Vagina (tissue), 2 donors: ENCODE measurements at regions not wholly inside any gene's neighbourhood (a gene's known extent, or its start where the extent isn't known, plus 50 kb on each side); places are given as distances from the start of the nearest gene placed in this dataset.
"Not testable (repeated sequence)": the region's sequence is repeated elsewhere in the genome, so short reads cannot be mapped to it uniquely, and the experiment has no call there.

Experiments used
- DNase-seq, 2 donors: peaks; one replicate each; pipeline ENCODE4 v3.0.0-alpha.2; 2017; ENCODE audit errors: extremely low spot score in 2 of 2
- H3K27ac ChIP-seq: fragments of 200-600 bp; sonication (generic); one replicate; pipeline ENCODE4 v1.5.1; 2019
- H3K27me3 ChIP-seq: fragments of 200-600 bp; sonication (generic); one replicate; pipeline ENCODE4 v1.5.1; 2019
- H3K36me3 ChIP-seq, 2 donors: fragments of 200-600 bp; sonication (generic); one replicate each; pipeline ENCODE4 v1.5.1; 2017 to 2019
- H3K4me1 ChIP-seq: fragments of 200-600 bp; sonication (generic); one replicate; pipeline ENCODE4 v1.5.1; 2019
- H3K4me3 ChIP-seq, 2 donors: fragments of 200-600 bp; sonication (generic); 1 replicate in 1 of 2; 2 replicates in 1 of 2; pipeline ENCODE4 v1.5.1; 2016 to 2019
- H3K9me3 ChIP-seq: fragments of 200-600 bp; sonication (generic); one replicate; pipeline ENCODE4 v1.5.1; 2019
- CTCF ChIP-seq, 3 experiments: fragments of 450-650 bp in 2 of 3; fragments of 200-600 bp in 1 of 3; sonication (generic) in 1 of 3; IDR thresholded peaks; one replicate each; pipeline ENCODE4 v1.5.1; 2017 to 2019; ENCODE audit warnings: antibody characterized with exemption in 3 of 3, mild to moderate bottlenecking in 2 of 3, moderate library complexity in 2 of 3
- POLR2A ChIP-seq, 2 donors: fragments of 450-650 bp; IDR thresholded peaks; one replicate each; pipeline ENCODE4 v1.6.1; 2017; ENCODE audit warnings: antibody characterized with exemption in 2 of 2, mild to moderate bottlenecking in 2 of 2, moderate library complexity in 2 of 2
- POLR2AphosphoS5 ChIP-seq, 2 donors: sonication (generic); formaldehyde crosslinking; IDR thresholded peaks; one replicate each; pipeline ENCODE4 v1.9.0; 2017; ENCODE audit warnings: antibody characterized with exemption in 2 of 2, mild to moderate bottlenecking in 2 of 2, low read depth in 1 of 2; ENCODE audit not compliant: insufficient read depth in 1 of 2
- intact Hi-C: fragments of 100-400 bp; cut with DNase I; formaldehyde crosslinking; loops from one replicate; pipeline ENCODE4 v1.15.1; 2023

GRCh38 chrX:137858106-137858505 lies 292.2 kb downstream of the ZIC3 start:
- TF ChIP-seq POLR2AphosphoS5 (IDR thresholded peaks at IDR 0.05; ENCODE audit: insufficient read depth in 1 of 2, low read depth in 1 of 2), result no peak
- TF ChIP-seq POLR2A (IDR thresholded peaks at IDR 0.05), result no peak
- TF ChIP-seq CTCF (IDR thresholded peaks at IDR 0.05), result no peak
- Histone ChIP-seq H3K4me1 (no peaks in the 10 kb centered on the region), H3K36me3 (no peaks in the 10 kb centered on the region), H3K9me3 (no peaks in the 10 kb centered on the region), H3K4me3 (no peak overlapping the region), H3K27me3 (no peaks in the 10 kb centered on the region), H3K27ac (no peak overlapping the region)
- no peak for DNase-seq
- intact Hi-C loops, result no loop called here

- H3K36me3 ChIP-seq, result no peaks in the 10 kb centered on the region
- no peaks in the 10 kb centered on the region for H3K27me3 ChIP-seq
- TF ChIP-seq CTCF (IDR thresholded peaks at IDR 0.05), result no peak
- no peak for TF ChIP-seq POLR2AphosphoS5 (IDR thresholded peaks at IDR 0.05; ENCODE audit: insufficient read depth in 1 of 2, low read depth in 1 of 2)
- DNase-seq, result no peak
- H3K9me3 ChIP-seq, result no peaks in the 10 kb centered on the region
- H3K27ac ChIP-seq, result no peak overlapping the region
- intact Hi-C loops, result no loop called here
- no peak overlapping the region for H3K4me3 ChIP-seq
- H3K4me1 ChIP-seq, result no peaks in the 10 kb centered on the region
Observed at GRCh38 chrX:137878401-137878800, 312.5 kb downstream of the ZIC3 start.

- Histone ChIP-seq H3K36me3 (no peaks in the 10 kb centered on the region), H3K27me3 (no peaks in the 10 kb centered on the region), H3K27ac (no peak overlapping the region), H3K4me3 (no peak overlapping the region), H3K9me3 (no peaks in the 10 kb centered on the region), H3K4me1 (no peaks in the 10 kb centered on the region)
- intact Hi-C loops, result no loop called here
- no peak for DNase-seq
- TF ChIP-seq POLR2A (IDR thresholded peaks at IDR 0.05), result no peak
- no peak for TF ChIP-seq CTCF (IDR thresholded peaks at IDR 0.05)
- no peak for TF ChIP-seq POLR2AphosphoS5 (IDR thresholded peaks at IDR 0.05; ENCODE audit: insufficient read depth in 1 of 2, low read depth in 1 of 2)
Observed at GRCh38 chrX:137882960-137883359, 317.0 kb downstream of the ZIC3 start.

GRCh38 chrX:137884813-137885212 lies 318.9 kb downstream of the ZIC3 start:
- H3K27me3 ChIP-seq, H3K4me3 ChIP-seq, intact Hi-C loops, H3K36me3 ChIP-seq, DNase-seq, H3K4me1 ChIP-seq, H3K9me3 ChIP-seq, H3K27ac ChIP-seq: not testable (repeated sequence)

- TF ChIP-seq CTCF (IDR thresholded peaks at IDR 0.05), result no peak
- no peak for TF ChIP-seq POLR2AphosphoS5 (IDR thresholded peaks at IDR 0.05; ENCODE audit: insufficient read depth in 1 of 2, low read depth in 1 of 2)
- TF ChIP-seq POLR2A (IDR thresholded peaks at IDR 0.05), result no peak
- DNase-seq, result no peak
- H3K36me3 ChIP-seq, result no peaks in the 10 kb centered on the region
- intact Hi-C loops, result no loop called here
- H3K9me3 ChIP-seq, result no peaks in the 10 kb centered on the region
- H3K4me1 ChIP-seq, result no peaks in the 10 kb centered on the region
- no peak overlapping the region for H3K27ac ChIP-seq
- no peaks in the 10 kb centered on the region for H3K27me3 ChIP-seq
- H3K4me3 ChIP-seq, result no peak overlapping the region
Observed at GRCh38 chrX:137891431-137891830, 325.5 kb downstream of the ZIC3 start.

- H3K36me3 ChIP-seq, result no peaks in the 10 kb centered on the region
- intact Hi-C loops, result no loop called here
- H3K4me3 ChIP-seq, result no peak overlapping the region
- no peak for DNase-seq
- TF ChIP-seq CTCF (IDR thresholded peaks at IDR 0.05) (no peak), POLR2A (IDR thresholded peaks at IDR 0.05) (no peak), POLR2AphosphoS5 (IDR thresholded peaks at IDR 0.05; ENCODE audit: insufficient read depth in 1 of 2, low read depth in 1 of 2) (no peak)
- no peak overlapping the region for H3K27ac ChIP-seq
- no peaks in the 10 kb centered on the region for H3K9me3 ChIP-seq
- H3K27me3 ChIP-seq, result no peaks in the 10 kb centered on the region
- no peaks in the 10 kb centered on the region for H3K4me1 ChIP-seq
Observed at GRCh38 chrX:137896123-137896522, 330.2 kb downstream of the ZIC3 start.
